SK-N-SH (cell line): ENCODE measurements at regions not wholly inside any gene's neighbourhood (a gene's known extent, or its start where the extent isn't known, plus 50 kb on each side); places are given as distances from the start of the nearest gene placed in this dataset.
"Not testable (repeated sequence)": the region's sequence is repeated elsewhere in the genome, so short reads cannot be mapped to it uniquely, and the experiment has no call there.

Source experiments
- CTCF ChIA-PET: fragments of 300-600, 350-600 bp; formaldehyde crosslinking; extraction: SDS; loops from one replicate; lab custom pipeline; 2021; lab: Yijun Ruan, JAX
- POLR2A ChIA-PET: fragments of 350-600 bp; sonication (Branson Sonifier 250); formaldehyde crosslinking; extraction: SDS; loops from one replicate; lab custom pipeline; 2020; ENCODE audit warnings: antibody characterized with exemption, inconsistent platforms; lab: Yijun Ruan, JAX
- DNase-seq: peaks from one replicate; pipeline ENCODE4 v3.0.0; 2012
- H2AFZ ChIP-seq: fragments of 200-600 bp; sonication (generic); 2 replicates; pipeline ENCODE4 v1.8.1; 2016; ENCODE audit warnings: antibody characterized with exemption, mild to moderate bottlenecking, low read depth
- H3F3A ChIP-seq: fragments of 200-600 bp; sonication (generic); replicated peaks from 2 replicates; pipeline ENCODE3; 2016; ENCODE audit warnings: antibody characterized with exemption, mild to moderate bottlenecking; ENCODE audit not compliant: insufficient read depth
- H3K27ac ChIP-seq, 2 experiments: fragments of 200-500 bp in 1 of 2; fragments of 200-600 bp in 1 of 2; sonication (Bioruptor generic) in 1 of 2; sonication (generic), shearing (Covaris generic) in 1 of 2; 2 replicates each; pipeline versions ENCODE4 v1.5.1 to v1.6.1; 2014 to 2016; ENCODE audit warnings: low read depth in 2 of 2, inconsistent platforms in 1 of 2, low read length in 1 of 2, mild to moderate bottlenecking in 1 of 2, mixed read lengths in 1 of 2
- H3K27me3 ChIP-seq: fragments of 200-600 bp; sonication (generic), shearing (Covaris generic); 2 replicates; pipeline ENCODE4 v1.6.1; 2016; ENCODE audit warnings: mixed run types; ENCODE audit not compliant: insufficient read depth
- H3K36me3 ChIP-seq, 2 experiments: fragments of 200-500 bp in 1 of 2; fragments of 200-600 bp in 1 of 2; sonication (Bioruptor generic) in 1 of 2; sonication (generic) in 1 of 2; replicated peaks in 1 of 2; 2 replicates each; pipeline versions ENCODE3 to v1.5.1; 2014 to 2016; ENCODE audit warnings: low read length in 1 of 2, mild to moderate bottlenecking in 1 of 2; ENCODE audit not compliant: insufficient read depth in 2 of 2, control insufficient read depth in 1 of 2
- H3K4me1 ChIP-seq, 2 experiments: fragments of 200-500 bp in 1 of 2; fragments of 200-600 bp in 1 of 2; sonication (Bioruptor generic) in 1 of 2; sonication (generic), shearing (Covaris generic) in 1 of 2; 2 replicates each; pipeline versions ENCODE4 v1.5.1 to v1.6.1; 2014 to 2016; ENCODE audit warnings: low read depth in 1 of 2, low read length in 1 of 2, mixed run types in 1 of 2; ENCODE audit not compliant: insufficient read depth in 2 of 2, control insufficient read depth in 1 of 2
- H3K4me2 ChIP-seq: fragments of 200-600 bp; sonication (generic), shearing (Covaris generic); 2 replicates; pipeline ENCODE4 v1.6.1; 2017; ENCODE audit warnings: mixed run types
- H3K4me3 ChIP-seq, 2 experiments: fragments of 200-500 bp in 1 of 2; fragments of 200-600 bp in 1 of 2; sonication (Bioruptor generic) in 1 of 2; sonication (generic), shearing (Covaris generic) in 1 of 2; 2 replicates each; pipeline versions ENCODE4 v1.5.1 to v1.8.1; 2014 to 2016; ENCODE audit warnings: low read depth in 2 of 2, inconsistent platforms in 1 of 2, low read length in 1 of 2, mild to moderate bottlenecking in 1 of 2, mixed read lengths in 1 of 2, moderate library complexity in 1 of 2
- H3K79me2 ChIP-seq: fragments of 200-600 bp; sonication (generic); 2 replicates; pipeline ENCODE4 v1.8.1; 2017; ENCODE audit warnings: mild to moderate bottlenecking; ENCODE audit not compliant: insufficient read depth
- H3K9ac ChIP-seq: fragments of 200-600 bp; sonication (generic); 2 replicates; pipeline ENCODE4 v1.6.1; 2017; ENCODE audit warnings: mixed run types
- H3K9me2 ChIP-seq: fragments of 200-600 bp; sonication (generic); 2 replicates; pipeline ENCODE4 v1.6.1; 2017; ENCODE audit warnings: mixed run types
- H3K9me3 ChIP-seq: fragments of 200-600 bp; sonication (generic); 2 replicates; pipeline ENCODE4 v1.6.1; 2017; ENCODE audit warnings: mixed run types, mild to moderate bottlenecking, moderate library complexity
- H4K20me1 ChIP-seq: fragments of 200-600 bp; sonication (generic); 2 replicates; pipeline ENCODE4 v1.6.1; 2017; ENCODE audit warnings: mild to moderate bottlenecking, mixed run types; ENCODE audit not compliant: insufficient read depth
- EP300 ChIP-seq, 2 experiments: IDR thresholded peaks; 2 replicates each; pipeline versions ENCODE4 v1.4.0 to v1.6.1; 2012; ENCODE audit warnings: borderline replicate concordance in 1 of 2, low read depth in 1 of 2, low read length in 1 of 2
- FOXJ3 ChIP-seq: sonication (generic); formaldehyde crosslinking; IDR thresholded peaks from 2 replicates; pipeline ENCODE4 v1.5.1; 2020; ENCODE audit warnings: mild to moderate bottlenecking, missing genetic modification reagents
- GABPA ChIP-seq: IDR thresholded peaks from 2 replicates; pipeline ENCODE4 v1.4.0; 2012; ENCODE audit warnings: low read depth, mild to moderate bottlenecking
- RAD21 ChIP-seq: IDR thresholded peaks from 2 replicates; pipeline ENCODE4 v1.6.1; 2012; ENCODE audit warnings: mild to moderate bottlenecking, low read length
- WGBS: methylation state at CpG from one replicate; pipeline ENCODE4 v1.1.6; 2017; ENCODE audit warnings: low lambda C conversion rate; 5-methylcytosine and 5-hydroxymethylcytosine counted together

DNA sequence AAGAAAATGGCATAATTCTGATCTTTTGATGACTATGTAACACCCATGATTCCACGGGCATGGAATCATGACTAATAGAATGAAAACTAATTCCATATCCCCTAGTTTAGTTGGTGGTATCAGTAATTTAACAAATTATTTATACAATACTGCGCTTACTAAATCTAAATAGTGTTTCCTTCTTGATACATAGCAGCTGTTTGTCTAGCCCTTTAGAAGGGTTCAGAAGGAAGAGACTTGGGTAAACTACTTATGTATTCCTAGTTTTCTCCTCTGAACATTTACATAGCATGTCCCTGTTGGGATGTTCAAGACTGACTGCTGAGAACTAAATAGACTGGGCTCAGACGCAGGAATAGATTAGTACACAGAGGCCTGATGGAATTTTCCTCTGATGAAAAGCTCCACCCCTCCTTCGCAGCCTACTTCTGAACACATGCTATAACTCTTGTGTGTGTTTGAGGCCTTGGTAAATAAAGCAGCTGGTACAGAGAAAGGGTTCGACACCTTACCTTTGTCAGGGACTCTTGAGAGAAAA, 330.6 kb upstream of the LMCD1 start (continued):
- no peak for TF ChIP-seq EP300 (IDR thresholded peaks at IDR 0.05; ENCODE audit: borderline replicate concordance in 1 of 2, low read depth in 1 of 2, low read length in 1 of 2)
- no peak for TF ChIP-seq FOXJ3 (CRISPR knock-in tag)

DNA sequence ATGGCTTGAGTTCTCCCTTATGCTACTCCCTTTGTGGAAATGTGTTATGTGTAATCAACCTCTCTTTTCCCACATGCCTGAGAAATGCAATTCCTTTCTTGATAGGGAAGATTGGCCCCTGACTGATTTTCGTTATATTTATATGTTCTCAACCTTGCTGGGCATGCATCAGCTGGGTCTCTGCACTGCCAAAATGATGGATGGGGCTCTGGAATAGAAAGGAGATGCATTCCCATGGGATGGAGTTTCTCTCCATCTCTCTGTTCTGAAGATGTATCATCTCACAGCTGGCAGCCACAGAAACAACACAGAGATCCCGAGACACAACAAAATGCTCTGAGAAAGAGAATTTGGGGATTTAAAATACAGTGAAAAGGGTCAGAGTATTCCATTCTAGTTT, 327.7 kb upstream of the LMCD1 start:
- no peaks in the 10 kb centered on the region for H3K36me3 ChIP-seq
- H3K79me2 ChIP-seq = no peaks in the 10 kb centered on the region
- H3K9me3 ChIP-seq = no peaks in the 10 kb centered on the region
- no peak overlapping the region for H3K27ac ChIP-seq
- H4K20me1 ChIP-seq = no peaks in the 10 kb centered on the region
- H3K4me3 ChIP-seq = no peak overlapping the region
- no peaks in the 10 kb centered on the region for H3F3A ChIP-seq
- TF ChIP-seq RAD21 = no peak
- no peak for TF ChIP-seq GABPA
- TF ChIP-seq, all 33 proteins: peak for 0
- Histone ChIP-seq H2AFZ (no peak overlapping the region), H3K4me1 (no peaks in the 10 kb centered on the region; a peak in 1 of 4 replicates), H3K27me3 (no peaks in the 10 kb centered on the region), H3K4me2 (no peak overlapping the region), H3K9ac (no peak overlapping the region), H3K9me2 (no peaks in the 10 kb centered on the region)
- ChIA-PET POLR2A (no interaction called here), CTCF (interaction anchor here (0.9 kb wide), 1 partner anchor 34 kb away, joined by 3 read pairs; no protein-coding TSS in a partner anchor)
- no peak for DNase-seq
- 14% methylated on average over 2 of the region's 2 CpGs for WGBS

DNA sequence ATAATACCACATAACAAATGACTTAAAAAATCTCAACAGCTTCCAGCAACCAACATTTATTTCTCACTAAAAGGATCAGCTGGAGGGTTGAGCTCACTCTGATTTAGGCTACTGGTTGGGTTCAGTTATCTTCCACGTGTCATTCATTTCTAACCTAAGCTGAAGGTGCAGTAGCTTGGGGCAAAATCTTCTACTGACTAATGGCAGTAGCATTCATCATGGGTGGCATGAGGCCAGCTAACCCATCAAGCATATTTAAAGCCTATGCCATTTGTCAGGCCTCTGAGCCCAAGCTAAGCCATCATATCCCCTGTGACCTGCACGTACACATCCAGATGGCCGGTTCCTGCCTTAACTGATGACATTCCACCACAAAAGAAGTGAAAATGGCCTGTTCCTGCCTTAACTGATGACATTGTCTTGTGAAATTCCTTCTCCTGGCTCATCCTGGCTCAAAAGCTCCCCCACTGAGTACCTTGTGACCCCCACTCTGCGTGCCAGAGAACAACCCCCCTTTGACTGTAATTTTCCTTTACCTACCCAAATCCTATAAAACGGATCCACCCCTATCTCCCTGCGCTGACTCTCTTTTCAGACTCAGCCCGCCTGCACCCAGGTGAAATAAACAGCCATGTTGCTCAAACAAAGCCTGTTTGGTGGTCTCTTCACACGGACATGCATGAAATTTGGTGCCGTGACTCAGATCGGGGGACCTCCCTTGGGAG, 324.7 kb upstream of the LMCD1 start:
- WGBS = 32% methylated on average over 10 of the region's 10 CpGs

DNA sequence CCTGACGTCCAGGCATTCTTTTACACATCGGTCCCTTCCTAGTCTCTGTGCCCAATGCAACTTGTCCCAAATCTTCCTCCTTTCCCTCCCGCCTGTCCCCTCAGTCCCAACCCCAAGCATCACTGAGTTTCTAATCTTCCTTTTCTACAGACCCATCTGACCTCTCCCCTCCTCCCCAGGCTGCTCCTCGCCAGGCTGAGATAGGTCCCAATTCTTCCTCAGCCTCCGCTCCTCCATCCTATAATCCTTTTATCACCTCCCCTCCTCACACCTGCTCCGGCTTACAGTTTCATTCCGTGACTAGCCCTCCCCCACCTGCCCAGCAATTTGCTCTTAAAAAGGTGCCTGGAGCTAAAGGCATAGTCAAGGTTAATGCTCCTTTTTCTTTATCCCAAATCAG, 323.1 kb upstream of the LMCD1 start:
- H3K9ac ChIP-seq, H4K20me1 ChIP-seq, H3F3A ChIP-seq, H2AFZ ChIP-seq, H3K36me3 ChIP-seq, H3K27me3 ChIP-seq, H3K4me1 ChIP-seq, H3K27ac ChIP-seq, H3K9me3 ChIP-seq, H3K4me2 ChIP-seq, DNase-seq, POLR2A ChIA-PET, H3K9me2 ChIP-seq, H3K79me2 ChIP-seq, H3K4me3 ChIP-seq, CTCF ChIA-PET: not testable (repeated sequence)
- 43% methylated on average over 7 of the region's 7 CpGs for WGBS

More for the DNA sequence above, 324.7 kb upstream of the LMCD1 start:
- DNase-seq = peak; percentile 12
- CTCF ChIA-PET, H3K36me3 ChIP-seq, H3F3A ChIP-seq, H3K9me2 ChIP-seq, H2AFZ ChIP-seq, H3K79me2 ChIP-seq, POLR2A ChIA-PET, H3K9me3 ChIP-seq, H4K20me1 ChIP-seq, H3K4me2 ChIP-seq, H3K9ac ChIP-seq, H3K4me1 ChIP-seq, H3K4me3 ChIP-seq, H3K27ac ChIP-seq, H3K27me3 ChIP-seq: not testable (repeated sequence)
